ENCODE measurements at regions not wholly inside any gene's neighbourhood (a gene's known extent, or its start where the extent isn't known, plus 50 kb on each side); places are given as distances from the start of the nearest gene placed in this dataset.

- H3K4me3 ChIP-seq (ENCODE audit: low read length) = no peak overlapping the region
- peaks cover 6% of the 10 kb centered on the region; the same call in 1 of the 2 replicates for H3K4me1 ChIP-seq (ENCODE audit: insufficient read depth, low read length)
- H3K9me3 ChIP-seq (ENCODE audit: insufficient read depth, low read depth, low read length) = no peaks in the 10 kb centered on the region
- no peak overlapping the region for H3K27ac ChIP-seq (ENCODE audit: low read length)
- H3K27me3 ChIP-seq (ENCODE audit: insufficient read depth, low read length) = peaks cover under 1% of the 10 kb centered on the region; the same call in 1 of the 2 replicates
- peaks cover 62% of the 10 kb centered on the region for H3K36me3 ChIP-seq (ENCODE audit: insufficient read depth, low read depth, low read length)
- no peak overlapping the region for H3K9ac ChIP-seq (ENCODE audit: low read depth, low read length)
Observed at GRCh38 chr16:31703526-31704128, 170.0 kb upstream of the ZNF267 start.

GRCh38 chr16:31704138-31704537 lies 169.5 kb upstream of the ZNF267 start:
- Histone ChIP-seq H3K4me3 (ENCODE audit: low read length) (no peak overlapping the region), H3K9me3 (ENCODE audit: insufficient read depth, low read depth, low read length) (no peaks in the 10 kb centered on the region), H3K36me3 (ENCODE audit: insufficient read depth, low read depth, low read length) (peaks cover 66% of the 10 kb centered on the region), H3K9ac (ENCODE audit: low read depth, low read length) (no peak overlapping the region), H3K27me3 (ENCODE audit: insufficient read depth, low read length) (no peaks in the 10 kb centered on the region), H3K27ac (ENCODE audit: low read length) (no peak overlapping the region), H3K4me1 (ENCODE audit: insufficient read depth, low read length) (peaks cover 6% of the 10 kb centered on the region; the same call in 1 of the 2 replicates)

- Histone ChIP-seq H3K4me1 (ENCODE audit: insufficient read depth, low read length) (peaks cover 6% of the 10 kb centered on the region; the same call in 1 of the 2 replicates), H3K27ac (ENCODE audit: low read length) (no peak overlapping the region), H3K9ac (ENCODE audit: low read depth, low read length) (no peak overlapping the region), H3K36me3 (ENCODE audit: insufficient read depth, low read depth, low read length) (peaks cover 71% of the 10 kb centered on the region), H3K27me3 (ENCODE audit: insufficient read depth, low read length) (no peaks in the 10 kb centered on the region), H3K9me3 (ENCODE audit: insufficient read depth, low read depth, low read length) (no peaks in the 10 kb centered on the region), H3K4me3 (ENCODE audit: low read length) (no peak overlapping the region)
Observed at GRCh38 chr16:31705371-31705770, 168.2 kb upstream of the ZNF267 start.

GRCh38 chr16:31706318-31706717 lies 167.3 kb upstream of the ZNF267 start:
- peaks cover 4% of the 10 kb centered on the region; the same call in 1 of the 2 replicates for H3K4me1 ChIP-seq (ENCODE audit: insufficient read depth, low read length)
- no peak overlapping the region for H3K27ac ChIP-seq (ENCODE audit: low read length)
- H3K9me3 ChIP-seq (ENCODE audit: insufficient read depth, low read depth, low read length) = no peaks in the 10 kb centered on the region
- no peak overlapping the region for H3K9ac ChIP-seq (ENCODE audit: low read depth, low read length)
- H3K4me3 ChIP-seq (ENCODE audit: low read length) = no peak overlapping the region
- H3K27me3 ChIP-seq (ENCODE audit: insufficient read depth, low read length) = no peaks in the 10 kb centered on the region
- peaks cover 71% of the 10 kb centered on the region for H3K36me3 ChIP-seq (ENCODE audit: insufficient read depth, low read depth, low read length)

GRCh38 chr16:31706925-31707324 lies 166.7 kb upstream of the ZNF267 start:
- H3K36me3 ChIP-seq (ENCODE audit: insufficient read depth, low read depth, low read length) = peaks cover 71% of the 10 kb centered on the region
- no peak overlapping the region for H3K9ac ChIP-seq (ENCODE audit: low read depth, low read length)
- H3K27me3 ChIP-seq (ENCODE audit: insufficient read depth, low read length) = no peaks in the 10 kb centered on the region
- H3K27ac ChIP-seq (ENCODE audit: low read length) = no peak overlapping the region
- peaks cover 4% of the 10 kb centered on the region for H3K4me1 ChIP-seq (ENCODE audit: insufficient read depth, low read length)
- no peaks in the 10 kb centered on the region for H3K9me3 ChIP-seq (ENCODE audit: insufficient read depth, low read depth, low read length)
- no peak overlapping the region for H3K4me3 ChIP-seq (ENCODE audit: low read length)

- no peak overlapping the region for H3K9ac ChIP-seq (ENCODE audit: low read depth, low read length)
Observed at GRCh38 chr16:31707743-31708335, 165.8 kb upstream of the ZNF267 start.

GRCh38 chr16:31708348-31708747 lies 165.3 kb upstream of the ZNF267 start:
- H3K27ac ChIP-seq (ENCODE audit: low read length) = no peak overlapping the region
- H3K9ac ChIP-seq (ENCODE audit: low read depth, low read length) = no peak overlapping the region
- H3K4me1 ChIP-seq (ENCODE audit: insufficient read depth, low read length) = peaks cover 13% of the 10 kb centered on the region
- peaks cover 62% of the 10 kb centered on the region for H3K36me3 ChIP-seq (ENCODE audit: insufficient read depth, low read depth, low read length)
- H3K27me3 ChIP-seq (ENCODE audit: insufficient read depth, low read length) = no peaks in the 10 kb centered on the region
- H3K4me3 ChIP-seq (ENCODE audit: low read length) = no peak overlapping the region
- no peaks in the 10 kb centered on the region for H3K9me3 ChIP-seq (ENCODE audit: insufficient read depth, low read depth, low read length)

More at GRCh38 chr16:31707743-31708335, 165.8 kb upstream of the ZNF267 start:
- Histone ChIP-seq H3K36me3 (ENCODE audit: insufficient read depth, low read depth, low read length) (peaks cover 68% of the 10 kb centered on the region), H3K27ac (ENCODE audit: low read length) (no peak overlapping the region), H3K27me3 (ENCODE audit: insufficient read depth, low read length) (no peaks in the 10 kb centered on the region), H3K4me1 (ENCODE audit: insufficient read depth, low read length) (peaks cover 13% of the 10 kb centered on the region), H3K9me3 (ENCODE audit: insufficient read depth, low read depth, low read length) (no peaks in the 10 kb centered on the region), H3K4me3 (ENCODE audit: low read length) (no peak overlapping the region)

GRCh38 chr16:31709181-31709580 lies 164.4 kb upstream of the ZNF267 start:
- Histone ChIP-seq H3K27ac (ENCODE audit: low read length) (no peak overlapping the region), H3K36me3 (ENCODE audit: insufficient read depth, low read depth, low read length) (peaks cover 54% of the 10 kb centered on the region), H3K27me3 (ENCODE audit: insufficient read depth, low read length) (no peaks in the 10 kb centered on the region), H3K4me1 (ENCODE audit: insufficient read depth, low read length) (peaks cover 15% of the 10 kb centered on the region), H3K9me3 (ENCODE audit: insufficient read depth, low read depth, low read length) (no peaks in the 10 kb centered on the region), H3K9ac (ENCODE audit: low read depth, low read length) (no peak overlapping the region), H3K4me3 (ENCODE audit: low read length) (no peak overlapping the region)

GRCh38 chr16:31710134-31710533 lies 163.5 kb upstream of the ZNF267 start:
- H3K27me3 ChIP-seq (ENCODE audit: insufficient read depth, low read length) = no peaks in the 10 kb centered on the region
- no peak overlapping the region for H3K27ac ChIP-seq (ENCODE audit: low read length)
- no peaks in the 10 kb centered on the region for H3K9me3 ChIP-seq (ENCODE audit: insufficient read depth, low read depth, low read length)
- peaks cover 25% of the 10 kb centered on the region for H3K4me1 ChIP-seq (ENCODE audit: insufficient read depth, low read length)
- no peak overlapping the region for H3K4me3 ChIP-seq (ENCODE audit: low read length)
- H3K9ac ChIP-seq (ENCODE audit: low read depth, low read length) = no peak overlapping the region
- H3K36me3 ChIP-seq (ENCODE audit: insufficient read depth, low read depth, low read length) = peaks cover 50% of the 10 kb centered on the region

GRCh38 chr16:31710880-31711279 lies 162.7 kb upstream of the ZNF267 start:
- Histone ChIP-seq H3K36me3 (ENCODE audit: insufficient read depth, low read depth, low read length) (peaks cover 50% of the 10 kb centered on the region), H3K9ac (ENCODE audit: low read depth, low read length) (no peak overlapping the region), H3K27me3 (ENCODE audit: insufficient read depth, low read length) (no peaks in the 10 kb centered on the region), H3K9me3 (ENCODE audit: insufficient read depth, low read depth, low read length) (no peaks in the 10 kb centered on the region), H3K4me1 (ENCODE audit: insufficient read depth, low read length) (peaks cover 25% of the 10 kb centered on the region), H3K27ac (ENCODE audit: low read length) (no peak overlapping the region), H3K4me3 (ENCODE audit: low read length) (no peak overlapping the region)

GRCh38 chr16:31711344-31711845 lies 162.2 kb upstream of the ZNF267 start:
- H3K4me3 ChIP-seq (ENCODE audit: low read length) = no peak overlapping the region
- peaks cover 25% of the 10 kb centered on the region for H3K4me1 ChIP-seq (ENCODE audit: insufficient read depth, low read length)
- H3K9ac ChIP-seq (ENCODE audit: low read depth, low read length) = no peak overlapping the region
- H3K27me3 ChIP-seq (ENCODE audit: insufficient read depth, low read length) = no peaks in the 10 kb centered on the region
- H3K27ac ChIP-seq (ENCODE audit: low read length) = no peak overlapping the region
- H3K36me3 ChIP-seq (ENCODE audit: insufficient read depth, low read depth, low read length) = peaks cover 47% of the 10 kb centered on the region
- no peaks in the 10 kb centered on the region for H3K9me3 ChIP-seq (ENCODE audit: insufficient read depth, low read depth, low read length)

GRCh38 chr16:31712064-31712540 lies 161.5 kb upstream of the ZNF267 start:
- peaks cover 40% of the 10 kb centered on the region for H3K36me3 ChIP-seq (ENCODE audit: insufficient read depth, low read depth, low read length)
- no peak overlapping the region; the same call in 1 of the 2 replicates for H3K4me3 ChIP-seq (ENCODE audit: low read length)
- H3K4me1 ChIP-seq (ENCODE audit: insufficient read depth, low read length) = peaks cover 25% of the 10 kb centered on the region

More at GRCh38 chr16:31712064-31712540, 161.5 kb upstream of the ZNF267 start:
- H3K27me3 ChIP-seq (ENCODE audit: insufficient read depth, low read length) = no peaks in the 10 kb centered on the region
- no peaks in the 10 kb centered on the region for H3K9me3 ChIP-seq (ENCODE audit: insufficient read depth, low read depth, low read length)
- no peak overlapping the region for H3K27ac ChIP-seq (ENCODE audit: low read length)
- no peak overlapping the region for H3K9ac ChIP-seq (ENCODE audit: low read depth, low read length)

Data from iPS-20b (cell line).